HL-60 (cell line): ENCODE measurements at regions not wholly inside any gene's neighbourhood (a gene's known extent, or its start where the extent isn't known, plus 50 kb on each side); places are given as distances from the start of the nearest gene placed in this dataset.

Source experiments
- DNase-seq, 2 experiments: peaks; one replicate each; pipeline ENCODE4 v3.0.0-alpha.2; 2010 to 2020; ENCODE audit warnings: low read depth in 1 of 2, low spot score in 1 of 2
- H3K27ac ChIP-seq: fragments of 250-450 bp; sonication (Bioruptor Pico); replicated peaks from 2 replicates; pipeline ENCODE4 v1.5.1; 2020; ENCODE audit warnings: mild to moderate bottlenecking, moderate library complexity
- H3K27me3 ChIP-seq: fragments of 250-450 bp; sonication (Bioruptor Pico); 2 replicates; pipeline ENCODE4 v1.5.1; 2021; ENCODE audit warnings: mild to moderate bottlenecking, moderate library complexity; ENCODE audit not compliant: insufficient read depth, poor library complexity, severe bottlenecking
- H3K4me3 ChIP-seq: replicated peaks from 2 replicates; pipeline ENCODE4 v1.5.1; 2011; ENCODE audit warnings: mild to moderate bottlenecking, control low read depth, low read length; ENCODE audit not compliant: insufficient read depth
- CTCF ChIP-seq: IDR thresholded peaks from one replicate; pipeline ENCODE4 v1.5.1; 2011; ENCODE audit warnings: low read length, control low read depth, inconsistent platforms; ENCODE audit not compliant: insufficient read depth
- GABPA ChIP-seq: IDR thresholded peaks from 2 replicates; pipeline ENCODE4 v1.6.1; 2012; ENCODE audit warnings: low read depth
- POLR2AphosphoS5 ChIP-seq: IDR thresholded peaks from 2 replicates; pipeline ENCODE4 v1.6.1; 2012; ENCODE audit warnings: low read depth
- REST ChIP-seq: IDR thresholded peaks from 2 replicates; pipeline ENCODE4 v1.6.1; 2012; ENCODE audit warnings: low read depth; ENCODE audit not compliant: insufficient replicate concordance
- SPI1 ChIP-seq: IDR thresholded peaks from 2 replicates; pipeline ENCODE4 v1.6.1; 2012; ENCODE audit warnings: low read depth, mild to moderate bottlenecking, borderline replicate concordance

GRCh38 chr21:17085707-17086106 is 427.1 kb upstream of the CXADR start:
- DNase-seq, result no peak
- TF ChIP-seq CTCF, result no peak
- TF ChIP-seq REST, result no peak
- no peak for TF ChIP-seq SPI1
- TF ChIP-seq GABPA, result no peak
- TF ChIP-seq POLR2AphosphoS5, result no peak
- no peak overlapping the region for H3K27ac ChIP-seq
- no peaks in the 10 kb centered on the region for H3K27me3 ChIP-seq
- no peak overlapping the region for H3K4me3 ChIP-seq

GRCh38 chr21:17088500-17088899 is 424.3 kb upstream of the CXADR start:
- H3K27ac ChIP-seq, result no peak overlapping the region
- no peak for DNase-seq
- no peaks in the 10 kb centered on the region for H3K27me3 ChIP-seq

GRCh38 chr21:17089091-17089491 is 423.8 kb upstream of the CXADR start:
- DNase-seq, result no peak
- no peak overlapping the region for H3K4me3 ChIP-seq
- H3K27ac ChIP-seq, result no peak overlapping the region
- TF ChIP-seq POLR2AphosphoS5 (no peak), SPI1 (no peak), GABPA (no peak), REST (no peak), CTCF (no peak)
- H3K27me3 ChIP-seq, result no peaks in the 10 kb centered on the region

More at GRCh38 chr21:17088500-17088899, 424.3 kb upstream of the CXADR start:
- TF ChIP-seq SPI1, result no peak
- TF ChIP-seq CTCF, result no peak
- TF ChIP-seq POLR2AphosphoS5, result no peak
- no peak for TF ChIP-seq REST
- TF ChIP-seq GABPA, result no peak
- no peak overlapping the region for H3K4me3 ChIP-seq
